C4-2B (cell line): ENCODE measurements at regions not wholly inside any gene's neighbourhood (a gene's known extent, or its start where the extent isn't known, plus 50 kb on each side); places are given as distances from the start of the nearest gene placed in this dataset.

ENCODE experiments used
- H3K27ac ChIP-seq: fragments of 450-650 bp; 2 replicates; pipeline ENCODE4 v1.5.1; 2017
- CTCF ChIP-seq: fragments of 450-650 bp; conservative IDR thresholded peaks from 2 replicates; pipeline ENCODE4 v1.5.1; 2017; ENCODE audit warnings: mild to moderate bottlenecking
- ZFX ChIP-seq: fragments of 450-650 bp; IDR thresholded peaks from 2 replicates; pipeline ENCODE4 v1.6.1; 2017

GRCh38 chr5:174363934-174364333 lies 318.4 kb downstream of the NSG2 start:
- TF ChIP-seq ZFX (no peak), CTCF (no peak)
- H3K27ac ChIP-seq = no peak overlapping the region

GRCh38 chr5:174364676-174365075 lies 319.2 kb downstream of the NSG2 start:
- no peak overlapping the region for H3K27ac ChIP-seq
- TF ChIP-seq CTCF = no peak
- no peak for TF ChIP-seq ZFX

GRCh38 chr5:174371600-174372094 lies 326.1 kb downstream of the NSG2 start:
- no peak for TF ChIP-seq ZFX
- TF ChIP-seq CTCF = no peak
- H3K27ac ChIP-seq = no peak overlapping the region

GRCh38 chr5:174374206-174374605 lies 328.7 kb downstream of the NSG2 start:
- no peak for TF ChIP-seq ZFX
- TF ChIP-seq CTCF = no peak
- H3K27ac ChIP-seq = no peak overlapping the region

GRCh38 chr5:174376056-174376455 lies 330.6 kb downstream of the NSG2 start:
- TF ChIP-seq CTCF = no peak
- TF ChIP-seq ZFX = no peak
- H3K27ac ChIP-seq = no peak overlapping the region

- no peak overlapping the region for H3K27ac ChIP-seq
- TF ChIP-seq ZFX = no peak
- no peak for TF ChIP-seq CTCF
These were observed 331.3 kb downstream of the NSG2 start for GRCh38 chr5:174376726-174377373.

- TF ChIP-seq ZFX (no peak), CTCF (no peak)
- no peak overlapping the region for H3K27ac ChIP-seq
These were observed 332.8 kb downstream of the NSG2 start for GRCh38 chr5:174378121-174378874.
